Upper lobe of right lung (tissue), 1 donor: ENCODE measurements at regions not wholly inside any gene's neighbourhood (a gene's known extent, or its start where the extent isn't known, plus 50 kb on each side); places are given as distances from the start of the nearest gene placed in this dataset.

ENCODE experiments used
- ATAC-seq: fragments of 200-7000 bp; cut with Tn5 transposase; one replicate; pipeline ENCODE4 v1.9.1; 2020; ENCODE audit warnings: mild to moderate bottlenecking, moderate library complexity
- DNase-seq: peaks from one replicate; pipeline ENCODE4 v3.0.0-alpha.2; 2020
- H3K27ac ChIP-seq: fragments of 200-600 bp; one replicate; pipeline ENCODE4 v1.8.0; 2022
- H3K27me3 ChIP-seq: fragments of 200-600 bp; one replicate; pipeline ENCODE4 v1.8.0; 2022; ENCODE audit warnings: mild to moderate bottlenecking
- H3K36me3 ChIP-seq: fragments of 200-600 bp; one replicate; pipeline ENCODE4 v1.8.0; 2022
- H3K4me1 ChIP-seq: fragments of 200-600 bp; one replicate; pipeline ENCODE4 v1.8.0; 2022
- H3K4me3 ChIP-seq: fragments of 200-600 bp; one replicate; pipeline ENCODE4 v1.8.0; 2022; ENCODE audit warnings: mild to moderate bottlenecking
- H3K9me3 ChIP-seq: fragments of 200-600 bp; one replicate; pipeline ENCODE4 v1.8.0; 2022
- intact Hi-C: fragments of 100-400 bp; cut with DNase I; formaldehyde crosslinking; loops from one replicate; pipeline ENCODE4 v1.11.0; 2022
- TF ChIP-seq, protein P1 (sequence below): fragments of 200-600 bp; IDR thresholded peaks from one replicate; pipeline ENCODE4 v1.8.0; 2022; ENCODE audit warnings: antibody characterized with exemption
- donor health status: DM: no; HTN: yes; CAD: no; lungs with severe emphysema.

DNA sequence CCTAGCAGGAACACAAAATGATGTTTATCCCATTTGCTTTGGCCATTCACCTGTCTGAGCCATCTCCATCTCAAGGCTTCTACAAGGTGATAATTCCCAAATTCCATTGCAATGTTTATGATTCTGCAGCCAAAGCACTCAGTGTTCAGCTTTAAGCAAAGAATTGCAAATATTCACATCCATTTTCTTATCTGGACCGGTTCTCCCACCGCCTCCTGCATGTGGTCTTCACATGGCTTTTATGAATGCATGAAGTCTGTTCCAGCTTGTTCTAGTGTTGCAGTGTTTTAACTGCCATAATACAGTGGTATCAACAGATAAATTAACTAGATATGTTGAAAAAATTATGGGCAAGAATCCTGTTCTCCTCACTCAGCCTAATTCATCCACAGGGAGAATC, 443.0 kb upstream of the KLF4 start:
- DNase-seq (no peak), ATAC-seq (no peak)
- Histone ChIP-seq H3K36me3 (no peaks in the 10 kb centered on the region), H3K4me3 (no peak overlapping the region), H3K4me1 (no peaks in the 10 kb centered on the region), H3K9me3 (no peaks in the 10 kb centered on the region), H3K27ac (no peak overlapping the region), H3K27me3 (no peaks in the 10 kb centered on the region)
- intact Hi-C loops: no loop called here
- TF ChIP-seq, protein P1, sequence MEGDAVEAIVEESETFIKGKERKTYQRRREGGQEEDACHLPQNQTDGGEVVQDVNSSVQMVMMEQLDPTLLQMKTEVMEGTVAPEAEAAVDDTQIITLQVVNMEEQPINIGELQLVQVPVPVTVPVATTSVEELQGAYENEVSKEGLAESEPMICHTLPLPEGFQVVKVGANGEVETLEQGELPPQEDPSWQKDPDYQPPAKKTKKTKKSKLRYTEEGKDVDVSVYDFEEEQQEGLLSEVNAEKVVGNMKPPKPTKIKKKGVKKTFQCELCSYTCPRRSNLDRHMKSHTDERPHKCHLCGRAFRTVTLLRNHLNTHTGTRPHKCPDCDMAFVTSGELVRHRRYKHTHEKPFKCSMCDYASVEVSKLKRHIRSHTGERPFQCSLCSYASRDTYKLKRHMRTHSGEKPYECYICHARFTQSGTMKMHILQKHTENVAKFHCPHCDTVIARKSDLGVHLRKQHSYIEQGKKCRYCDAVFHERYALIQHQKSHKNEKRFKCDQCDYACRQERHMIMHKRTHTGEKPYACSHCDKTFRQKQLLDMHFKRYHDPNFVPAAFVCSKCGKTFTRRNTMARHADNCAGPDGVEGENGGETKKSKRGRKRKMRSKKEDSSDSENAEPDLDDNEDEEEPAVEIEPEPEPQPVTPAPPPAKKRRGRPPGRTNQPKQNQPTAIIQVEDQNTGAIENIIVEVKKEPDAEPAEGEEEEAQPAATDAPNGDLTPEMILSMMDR: no peak

DNA sequence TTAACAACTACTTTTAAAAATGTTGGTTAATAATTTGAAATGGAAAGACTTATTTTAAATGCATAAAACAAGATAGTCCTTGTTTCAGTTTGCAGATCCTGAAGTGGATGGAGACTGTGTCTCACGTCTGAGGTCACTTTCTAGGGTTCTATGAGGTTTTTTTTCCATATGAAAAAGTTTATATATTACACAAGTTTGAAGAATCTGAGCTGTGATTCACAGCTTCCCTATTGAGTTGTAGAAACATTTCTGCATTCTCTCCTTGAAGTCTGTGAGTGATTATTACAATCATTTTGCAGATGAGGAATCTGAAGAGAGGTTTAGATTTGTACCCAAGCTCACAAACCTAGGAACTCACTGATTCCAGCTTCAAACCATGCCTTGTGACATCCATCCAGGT, 442.5 kb upstream of the KLF4 start:
- H3K27ac ChIP-seq: no peak overlapping the region
- no peak for DNase-seq

DNA sequence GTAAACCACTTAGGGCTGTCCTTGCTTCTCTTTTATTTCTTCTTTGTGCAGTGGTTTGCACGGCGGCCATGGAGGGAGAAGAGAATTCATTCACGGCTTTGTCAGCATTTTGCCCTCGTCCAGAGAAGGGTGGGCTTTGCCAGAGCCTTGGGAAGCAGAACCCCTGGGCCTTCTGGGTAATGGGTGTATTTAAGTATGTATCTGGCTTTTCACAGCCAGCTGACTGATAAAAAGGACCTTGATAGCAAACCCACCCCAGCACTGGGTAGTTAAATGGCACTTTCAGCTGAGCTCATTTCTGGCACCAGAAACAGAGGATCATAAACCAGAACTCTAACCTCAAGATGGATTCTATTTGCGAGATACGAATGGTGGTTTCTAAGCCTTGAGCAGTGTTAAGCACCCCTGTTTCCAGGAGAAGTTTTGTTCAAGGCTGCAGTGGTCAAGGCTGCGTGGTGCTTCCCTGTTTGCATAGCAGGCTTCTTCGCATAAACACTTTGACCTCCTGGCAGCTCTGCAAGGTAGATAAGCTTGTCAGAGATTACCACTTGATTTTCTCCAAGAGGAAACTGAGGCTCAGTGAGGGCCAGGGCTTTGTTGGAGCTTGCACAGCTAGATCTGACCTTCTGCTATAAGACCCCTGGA, 441.6 kb upstream of the KLF4 start:
- ATAC-seq: no peak
- TF ChIP-seq, protein P1: no peak
- no peak overlapping the region for H3K27ac ChIP-seq
- H3K4me1 ChIP-seq: no peaks in the 10 kb centered on the region
- H3K9me3 ChIP-seq: no peaks in the 10 kb centered on the region
- H3K27me3 ChIP-seq: no peaks in the 10 kb centered on the region
- DNase-seq: no peak
- intact Hi-C loops: no loop called here
- H3K4me3 ChIP-seq: no peak overlapping the region
- H3K36me3 ChIP-seq: no peaks in the 10 kb centered on the region

More for the DNA sequence above, 442.5 kb upstream of the KLF4 start:
- ATAC-seq: no peak
- Histone ChIP-seq H3K4me1 (no peaks in the 10 kb centered on the region), H3K4me3 (no peak overlapping the region), H3K36me3 (no peaks in the 10 kb centered on the region), H3K27me3 (no peaks in the 10 kb centered on the region), H3K9me3 (no peaks in the 10 kb centered on the region)
- TF ChIP-seq, protein P1: no peak
- intact Hi-C loops: no loop called here

DNA sequence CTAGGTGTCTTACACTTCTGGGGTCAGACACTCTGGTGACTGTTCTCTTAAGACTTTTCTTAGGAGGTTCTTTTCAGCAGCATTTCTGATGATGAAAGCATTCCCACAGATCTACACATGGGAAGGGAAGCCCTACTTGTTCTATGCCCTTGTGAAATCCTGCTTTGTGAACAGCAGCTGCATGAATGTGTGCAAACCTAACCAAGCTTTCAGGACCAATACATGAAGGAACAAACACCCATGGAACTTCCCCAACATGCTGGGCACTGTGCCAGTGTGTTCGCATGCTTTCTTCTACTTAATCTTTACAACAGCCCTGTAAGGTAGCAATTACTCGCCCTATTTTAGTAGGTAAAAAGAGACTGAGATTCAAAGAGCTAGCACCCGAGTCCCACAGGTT, 439.9 kb upstream of the KLF4 start:
- TF ChIP-seq, protein P1: no peak
- Histone ChIP-seq H3K4me3 (no peak overlapping the region), H3K27ac (no peak overlapping the region), H3K27me3 (no peaks in the 10 kb centered on the region), H3K36me3 (no peaks in the 10 kb centered on the region), H3K9me3 (no peaks in the 10 kb centered on the region), H3K4me1 (no peaks in the 10 kb centered on the region)
- ATAC-seq (peak; percentile 79), DNase-seq (peak; percentile 69)
- intact Hi-C loops: no loop called here

DNA sequence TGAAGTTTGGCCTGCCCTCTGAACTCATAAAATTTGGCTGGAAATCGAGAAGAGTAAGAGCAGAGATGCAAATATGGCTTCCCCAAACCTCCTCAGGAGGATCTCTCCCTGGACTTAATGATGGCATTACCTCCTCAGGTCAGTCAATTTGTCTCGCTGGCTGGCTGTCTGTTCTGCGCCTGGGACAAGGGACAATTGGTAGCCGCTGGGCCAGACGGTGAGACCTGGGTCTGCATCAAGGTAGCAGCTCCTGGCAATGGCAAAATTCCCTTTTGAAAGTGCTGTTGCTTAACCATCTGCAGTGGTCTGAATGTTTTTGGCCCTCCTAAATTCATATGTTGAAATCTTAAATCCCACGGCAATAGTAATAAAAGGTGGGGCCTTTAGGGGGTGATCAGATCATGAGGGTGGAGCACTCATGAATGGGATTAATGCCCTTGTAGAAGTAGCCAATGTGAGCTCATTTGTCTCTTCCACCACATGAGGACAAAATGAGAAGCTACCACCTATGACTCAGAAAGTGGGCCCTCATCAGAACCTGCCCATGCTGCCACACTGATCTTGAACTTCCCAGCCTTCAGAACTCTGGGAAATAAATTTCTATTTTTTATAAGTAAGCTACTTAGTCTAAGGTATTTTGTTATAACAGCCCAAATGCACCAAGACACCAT, 439.3 kb upstream of the KLF4 start:
- Histone ChIP-seq H3K9me3 (no peaks in the 10 kb centered on the region), H3K4me1 (no peaks in the 10 kb centered on the region), H3K36me3 (no peaks in the 10 kb centered on the region), H3K4me3 (no peak overlapping the region), H3K27ac (no peak overlapping the region), H3K27me3 (no peaks in the 10 kb centered on the region)
- intact Hi-C loops: no loop called here
- TF ChIP-seq, protein P1: no peak
- DNase-seq (no peak), ATAC-seq (no peak)
